Duodenal mucosa (tissue), 2 donors: ENCODE measurements at regions not wholly inside any gene's neighbourhood (a gene's known extent, or its start where the extent isn't known, plus 50 kb on each side); places are given as distances from the start of the nearest gene placed in this dataset.

Experiments
- H3K27ac ChIP-seq: one replicate; pipeline ENCODE4 v1.7.0; 2013; ENCODE audit warnings: low read depth, low read length
- H3K27me3 ChIP-seq, 2 donors: one replicate each; pipeline ENCODE4 v1.7.0; 2013; ENCODE audit warnings: low read length in 2 of 2, control low read depth in 1 of 2; ENCODE audit not compliant: insufficient read depth in 2 of 2, control insufficient read depth in 1 of 2
- H3K36me3 ChIP-seq, 2 donors: one replicate each; pipeline ENCODE4 v1.7.0; 2013; ENCODE audit warnings: low read length in 2 of 2, control low read depth in 1 of 2; ENCODE audit not compliant: insufficient read depth in 2 of 2, control insufficient read depth in 1 of 2
- H3K4me1 ChIP-seq, 2 donors: one replicate each; pipeline ENCODE4 v1.7.0; 2013; ENCODE audit warnings: low read length in 2 of 2, control low read depth in 1 of 2; ENCODE audit not compliant: insufficient read depth in 2 of 2, control insufficient read depth in 1 of 2
- H3K4me3 ChIP-seq, 2 donors: one replicate each; pipeline ENCODE4 v1.7.0; 2013; ENCODE audit warnings: low read length in 2 of 2, low read depth in 1 of 2
- H3K9ac ChIP-seq, 2 donors: one replicate each; pipeline ENCODE4 v1.7.0; 2013; ENCODE audit warnings: low read length in 2 of 2, low read depth in 1 of 2
- H3K9me3 ChIP-seq, 2 donors: one replicate each; pipeline ENCODE4 v1.7.0; 2013; ENCODE audit warnings: low read length in 2 of 2, control low read depth in 1 of 2; ENCODE audit not compliant: control insufficient read depth in 1 of 2

DNA sequence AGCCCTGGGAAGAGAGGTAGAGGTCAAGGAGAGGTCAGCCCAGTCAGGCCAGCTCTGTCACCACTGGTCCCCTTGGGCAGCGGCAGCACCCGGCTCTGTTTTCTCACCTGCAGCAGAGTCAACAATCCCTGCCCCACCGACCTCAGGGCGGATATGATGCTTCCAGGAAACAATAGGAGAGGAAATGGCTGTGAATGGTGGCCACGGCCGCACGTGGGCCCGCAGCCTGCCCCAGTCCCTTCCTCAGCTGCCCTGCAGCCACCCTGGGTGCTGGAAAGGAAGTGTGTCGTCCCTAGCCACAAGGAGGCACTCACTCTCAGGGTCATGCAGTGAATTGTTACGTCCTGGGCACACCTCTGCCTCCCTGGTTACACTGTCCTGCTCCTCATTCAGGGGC lies 92.5 kb upstream of the ENPP6 start:
- Histone ChIP-seq H3K27me3 (no peaks in the 10 kb centered on the region), H3K9ac (peak overlapping the region; percentile 3 to 15), H3K27ac (no peak overlapping the region), H3K36me3 (no peaks in the 10 kb centered on the region), H3K4me1 (peaks cover 23 to 41% of the 10 kb centered on the region in 2 donors), H3K4me3 (no peak overlapping the region), H3K9me3 (peaks cover 0 to under 1% of the 10 kb centered on the region in 2 donors)

DNA sequence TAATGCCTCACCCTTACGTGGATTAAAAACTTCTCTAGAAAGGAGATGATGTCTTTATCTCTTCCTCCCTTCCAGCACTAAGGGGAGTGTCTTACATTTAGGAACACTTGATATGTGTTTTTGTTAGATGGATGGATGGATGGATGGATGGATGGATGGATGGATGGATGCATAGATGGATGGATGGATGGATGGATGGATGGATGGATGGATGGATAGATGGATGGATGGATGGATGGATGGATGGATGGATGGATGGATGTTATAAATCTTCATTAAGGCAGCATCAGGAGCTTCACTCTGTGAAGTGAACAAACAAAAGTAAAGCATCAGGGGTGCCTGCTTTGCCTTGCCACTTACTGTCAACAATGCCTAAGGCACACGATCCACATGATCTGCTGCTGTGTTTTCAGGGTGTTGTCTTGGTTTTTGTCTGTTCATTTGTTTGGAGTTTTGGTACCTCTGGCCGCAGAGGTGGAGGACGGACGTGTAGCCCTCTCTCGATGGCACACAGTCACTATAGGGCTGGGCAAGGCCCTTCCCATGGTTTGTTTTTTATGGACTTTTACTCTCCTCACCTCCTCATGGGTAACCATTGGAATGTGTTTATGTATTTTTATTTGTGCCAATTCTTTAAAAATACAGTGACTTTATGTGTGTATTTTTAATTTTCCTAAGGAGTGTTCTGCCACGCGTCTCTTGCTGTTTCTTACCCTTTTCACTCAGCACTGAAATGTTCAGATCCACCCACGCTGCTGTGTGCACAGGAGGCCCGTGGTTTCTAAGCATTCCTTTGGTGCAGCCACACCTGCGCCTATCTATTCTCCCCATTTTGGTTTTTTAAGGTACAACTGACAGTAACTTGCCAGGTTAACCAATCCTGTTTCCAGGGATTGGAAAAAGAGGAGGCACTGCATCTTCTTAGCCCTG lies 91.8 kb upstream of the ENPP6 start:
- Histone ChIP-seq H3K9me3 (peaks cover 0 to 7% of the 10 kb centered on the region in 2 donors), H3K4me3 (no peak overlapping the region), H3K27ac (no peak overlapping the region), H3K36me3 (no peaks in the 10 kb centered on the region), H3K4me1 (peaks cover 23 to 39% of the 10 kb centered on the region in 2 donors), H3K9ac (no peak overlapping the region), H3K27me3 (no peaks in the 10 kb centered on the region)

DNA sequence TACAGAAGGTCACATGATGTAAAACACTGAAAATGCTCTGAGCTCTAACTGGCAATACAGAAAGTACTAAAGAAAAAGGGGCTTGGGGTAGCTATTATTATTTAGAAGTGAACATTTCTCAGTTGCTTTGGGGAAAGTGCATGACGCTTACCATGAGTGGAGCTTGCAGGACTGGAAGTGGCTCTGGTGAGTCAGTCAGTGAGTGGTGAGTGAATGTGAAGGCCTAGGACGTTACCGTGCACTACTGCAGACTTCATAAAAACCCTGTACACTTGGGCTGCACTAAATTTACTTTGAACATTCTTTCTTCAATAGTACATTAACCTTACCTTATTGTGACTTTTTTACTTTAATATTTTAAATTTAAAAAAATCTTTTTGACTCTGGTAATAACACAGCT lies 89.3 kb upstream of the ENPP6 start:
- Histone ChIP-seq H3K4me1 (peaks cover 16 to 23% of the 10 kb centered on the region in 2 donors), H3K36me3 (no peaks in the 10 kb centered on the region), H3K4me3 (no peak overlapping the region), H3K9ac (no peak overlapping the region), H3K27ac (no peak overlapping the region), H3K27me3 (no peaks in the 10 kb centered on the region), H3K9me3 (peaks cover 0 to 7% of the 10 kb centered on the region in 2 donors)

DNA sequence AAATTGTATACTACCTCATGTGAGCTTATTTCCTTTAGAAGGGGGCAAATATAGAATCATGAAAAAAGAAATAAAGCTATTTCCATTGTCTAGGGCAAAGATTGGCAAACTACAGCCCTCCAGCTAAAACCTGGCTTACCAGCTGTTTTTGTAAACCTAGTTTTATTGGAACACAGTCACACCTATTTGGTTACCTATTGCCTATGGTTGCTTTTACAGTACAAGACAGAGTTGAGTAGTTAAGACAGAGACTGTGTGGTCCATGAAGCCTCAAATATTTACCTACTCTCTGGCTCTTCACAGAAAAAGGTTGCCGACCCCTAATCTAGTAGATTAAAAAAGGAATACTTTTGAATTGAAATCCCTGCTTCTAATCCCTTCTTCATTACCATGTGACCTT lies 88.8 kb upstream of the ENPP6 start:
- Histone ChIP-seq H3K9ac (no peak overlapping the region), H3K27ac (no peak overlapping the region), H3K27me3 (no peaks in the 10 kb centered on the region), H3K9me3 (peaks cover 0 to 7% of the 10 kb centered on the region in 2 donors), H3K4me1 (peaks cover 11 to 18% of the 10 kb centered on the region in 2 donors), H3K36me3 (no peaks in the 10 kb centered on the region), H3K4me3 (no peak overlapping the region)

DNA sequence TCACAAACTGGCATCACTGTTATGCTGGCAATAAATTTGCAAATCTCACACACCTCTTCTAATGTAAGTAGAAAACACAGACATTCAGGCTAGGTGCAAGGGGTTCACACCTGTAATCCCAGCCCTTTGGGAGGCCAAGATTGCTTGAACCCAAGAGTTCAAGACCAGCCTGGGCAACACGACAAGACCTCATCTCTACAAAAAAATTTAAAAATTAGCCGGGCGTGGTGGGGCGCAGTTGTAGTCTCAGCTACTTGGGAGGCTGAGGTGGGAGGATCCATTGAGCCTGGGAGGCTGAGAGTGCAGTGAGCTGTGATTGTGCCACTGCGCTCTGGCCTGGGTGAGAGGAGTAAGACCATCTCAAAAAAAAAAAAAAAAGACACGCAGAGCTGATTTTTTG lies 83.1 kb upstream of the ENPP6 start:
- H3K4me3 ChIP-seq: no peak overlapping the region
- no peak overlapping the region for H3K27ac ChIP-seq
- H3K36me3 ChIP-seq: no peaks in the 10 kb centered on the region
- no peaks in the 10 kb centered on the region for H3K4me1 ChIP-seq
- H3K27me3 ChIP-seq: no peaks in the 10 kb centered on the region
- no peak overlapping the region for H3K9ac ChIP-seq
- H3K9me3 ChIP-seq: peaks cover 0 to 7% of the 10 kb centered on the region in 2 donors

DNA sequence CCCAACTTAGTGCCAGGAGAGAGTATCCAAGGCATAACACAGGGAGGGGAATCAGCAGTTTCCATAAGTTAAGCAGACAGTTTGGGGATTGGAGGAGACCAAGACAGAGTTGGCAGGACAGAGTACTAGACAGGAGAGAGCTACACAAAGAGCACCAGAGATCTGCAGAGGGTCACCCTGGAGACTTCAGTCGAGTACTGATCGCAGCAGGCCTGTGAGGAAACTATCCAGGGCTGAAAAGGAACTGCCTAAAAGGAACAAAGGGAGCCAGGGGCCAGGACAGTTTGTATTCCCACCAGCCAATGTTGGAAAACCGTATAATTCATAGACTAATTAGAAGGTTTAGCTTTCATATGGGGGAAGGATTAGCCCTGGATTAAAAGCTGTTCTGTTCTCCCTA lies 80.6 kb upstream of the ENPP6 start:
- H3K9me3 ChIP-seq: no peaks in the 10 kb centered on the region
- peaks cover 0 to 8% of the 10 kb centered on the region in 2 donors for H3K4me1 ChIP-seq
- no peaks in the 10 kb centered on the region for H3K27me3 ChIP-seq
- H3K36me3 ChIP-seq: no peaks in the 10 kb centered on the region
- no peak overlapping the region for H3K27ac ChIP-seq
- no peak overlapping the region for H3K4me3 ChIP-seq
- H3K9ac ChIP-seq: no peak overlapping the region

DNA sequence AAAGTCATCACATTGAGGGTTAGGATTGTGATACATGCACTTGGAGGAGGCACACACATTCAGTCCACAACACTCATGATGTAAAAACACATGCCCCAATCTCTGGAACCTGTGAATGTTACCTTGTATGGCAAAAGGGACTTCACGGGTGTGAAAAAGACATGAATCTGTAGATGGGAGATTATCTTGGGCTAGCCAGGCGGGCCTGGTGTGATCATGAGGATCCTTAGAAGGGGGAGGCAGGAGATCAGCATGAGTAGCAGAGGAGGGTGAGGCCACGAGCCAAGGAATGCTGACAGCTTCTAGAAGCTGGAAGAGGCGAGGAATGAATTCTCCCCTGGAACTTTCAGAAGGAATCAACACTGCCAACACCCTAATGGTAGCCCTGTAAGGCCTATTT lies 77.5 kb upstream of the ENPP6 start:
- Histone ChIP-seq H3K4me3 (no peak overlapping the region), H3K9me3 (no peaks in the 10 kb centered on the region), H3K9ac (no peak overlapping the region), H3K4me1 (peaks cover 4 to 11% of the 10 kb centered on the region in 2 donors), H3K27ac (no peak overlapping the region), H3K27me3 (no peaks in the 10 kb centered on the region), H3K36me3 (no peaks in the 10 kb centered on the region)

DNA sequence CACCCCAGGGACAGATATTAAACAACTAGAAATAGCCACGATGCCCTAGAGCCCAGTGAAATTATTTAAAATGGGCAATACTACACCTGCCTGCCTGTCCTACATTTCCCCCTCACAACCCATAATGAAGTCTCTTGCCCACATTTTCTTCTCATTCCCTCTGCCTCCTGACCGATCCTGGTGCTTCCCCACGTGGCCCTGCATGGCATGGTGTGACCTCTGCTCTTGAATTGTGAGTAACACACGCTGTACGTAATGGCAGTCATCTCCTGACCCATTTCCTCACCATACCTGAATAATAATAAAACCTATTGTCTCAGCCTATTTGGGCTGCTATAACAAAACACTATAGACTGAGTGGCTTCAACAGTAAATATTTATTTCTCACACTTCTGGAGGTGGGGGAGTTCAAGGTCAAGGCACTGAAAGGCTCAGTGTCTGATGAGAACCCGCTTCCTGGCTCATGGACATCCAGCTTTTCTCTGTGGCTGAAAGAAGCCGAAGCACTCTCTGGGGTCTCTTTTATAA lies 77.0 kb upstream of the ENPP6 start:
- H3K27me3 ChIP-seq: no peaks in the 10 kb centered on the region
- H3K36me3 ChIP-seq: no peaks in the 10 kb centered on the region
- peaks cover 4 to 11% of the 10 kb centered on the region in 2 donors for H3K4me1 ChIP-seq
- H3K9me3 ChIP-seq: no peaks in the 10 kb centered on the region
- H3K4me3 ChIP-seq: no peak overlapping the region
- no peak overlapping the region for H3K9ac ChIP-seq
- H3K27ac ChIP-seq: no peak overlapping the region

DNA sequence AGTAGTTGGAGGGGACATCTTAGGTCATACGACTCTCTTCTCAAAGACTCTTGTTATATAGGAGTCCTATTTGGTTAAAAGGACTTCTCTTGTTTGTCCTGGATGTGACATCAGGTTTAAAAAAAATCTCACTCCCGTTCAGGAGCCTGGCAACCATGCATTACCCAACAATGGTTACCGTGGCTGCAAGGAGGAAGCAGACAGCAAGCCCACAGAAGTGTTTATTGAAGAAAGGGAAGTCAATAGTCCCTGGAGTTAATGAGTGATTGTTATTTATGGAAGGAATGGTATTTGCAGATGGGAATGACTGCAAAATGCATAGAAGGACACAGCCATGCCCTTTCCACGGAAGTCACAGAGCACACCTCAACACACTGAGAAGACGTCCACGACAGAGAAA lies 75.9 kb upstream of the ENPP6 start:
- Histone ChIP-seq H3K27ac (no peak overlapping the region), H3K27me3 (no peaks in the 10 kb centered on the region), H3K9ac (no peak overlapping the region), H3K4me1 (peaks cover 13 to 20% of the 10 kb centered on the region in 2 donors), H3K4me3 (no peak overlapping the region), H3K9me3 (no peaks in the 10 kb centered on the region), H3K36me3 (no peaks in the 10 kb centered on the region)

DNA sequence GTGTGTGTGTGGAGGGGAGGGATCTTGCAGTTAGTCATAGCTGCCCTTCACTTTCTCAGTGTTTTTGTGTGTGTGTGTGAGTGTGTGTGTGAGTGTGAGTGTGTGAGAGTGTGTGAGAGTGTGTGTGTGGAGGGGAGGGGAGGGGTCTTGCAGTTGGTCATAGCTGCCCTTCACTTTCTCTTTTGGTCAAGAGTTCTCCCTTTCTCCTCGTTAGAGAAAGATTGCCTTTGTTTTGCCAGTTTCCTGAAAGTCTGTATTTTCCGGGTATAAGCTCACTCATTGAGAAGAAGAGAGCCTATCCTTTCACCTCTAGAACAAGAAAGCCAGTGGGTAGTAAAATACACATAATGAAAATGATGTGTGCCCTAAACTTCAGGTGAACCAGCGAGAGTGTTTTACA lies 75.2 kb upstream of the ENPP6 start:
- Histone ChIP-seq H3K36me3 (no peaks in the 10 kb centered on the region), H3K4me3 (no peak overlapping the region), H3K27ac (no peak overlapping the region)

More for the DNA sequence above, 75.2 kb upstream of the ENPP6 start:
- Histone ChIP-seq H3K9me3 (no peaks in the 10 kb centered on the region), H3K9ac (no peak overlapping the region), H3K27me3 (no peaks in the 10 kb centered on the region), H3K4me1 (peaks cover 20 to 27% of the 10 kb centered on the region in 2 donors)
